HUDEP-2 (cell line): ENCODE measurements at regions not wholly inside any gene's neighbourhood (a gene's known extent, or its start where the extent isn't known, plus 50 kb on each side); places are given as distances from the start of the nearest gene placed in this dataset.

Experiments
- DNase-seq, 76 experiments: peaks; one replicate each; lab custom pipeline; 2025; ENCODE audit not compliant: unreplicated experiment in 76 of 76; lab: John Stamatoyannopoulos, UW

GRCh38 chr6:22668307-22668706, 98.9 kb downstream of the HDGFL1 start:
- no peak for DNase-seq

GRCh38 chr6:22668717-22669116, 99.4 kb downstream of the HDGFL1 start:
- DNase-seq = no peak

- no peak for DNase-seq
These were observed 101.2 kb downstream of the HDGFL1 start for GRCh38 chr6:22670605-22671004.

- no peak for DNase-seq
These were observed 104.1 kb downstream of the HDGFL1 start for GRCh38 chr6:22673474-22673873.

- no peak for DNase-seq
These were observed 111.6 kb downstream of the HDGFL1 start for GRCh38 chr6:22680950-22681349.

- no peak for DNase-seq
These were observed 112.4 kb downstream of the HDGFL1 start for GRCh38 chr6:22681761-22682160.

GRCh38 chr6:22682979-22683378, 113.6 kb downstream of the HDGFL1 start:
- DNase-seq = no peak

GRCh38 chr6:22690446-22690845, 121.1 kb downstream of the HDGFL1 start:
- no peak for DNase-seq

GRCh38 chr6:22694092-22694724, 124.8 kb downstream of the HDGFL1 start:
- DNase-seq = no peak

- no peak for DNase-seq
These were observed 127.1 kb downstream of the HDGFL1 start for GRCh38 chr6:22696481-22696880.

GRCh38 chr6:22697306-22697705, 127.9 kb downstream of the HDGFL1 start:
- DNase-seq = no peak

- no peak for DNase-seq
These were observed 129.8 kb downstream of the HDGFL1 start for GRCh38 chr6:22699151-22699550.

- DNase-seq = no peak
These were observed 137.3 kb downstream of the HDGFL1 start for GRCh38 chr6:22706651-22707050.

GRCh38 chr6:22708469-22708868, 139.1 kb downstream of the HDGFL1 start:
- no peak for DNase-seq

GRCh38 chr6:22709803-22710202, 140.4 kb downstream of the HDGFL1 start:
- no peak for DNase-seq

GRCh38 chr6:22716721-22717120, 147.4 kb downstream of the HDGFL1 start:
- no peak for DNase-seq

- no peak for DNase-seq
These were observed 148.5 kb downstream of the HDGFL1 start for GRCh38 chr6:22717915-22718314.

- DNase-seq = no peak
These were observed 153.5 kb downstream of the HDGFL1 start for GRCh38 chr6:22722913-22723312.

- no peak for DNase-seq
These were observed 157.6 kb downstream of the HDGFL1 start for GRCh38 chr6:22726966-22727365.

- no peak for DNase-seq
These were observed 158.3 kb downstream of the HDGFL1 start for GRCh38 chr6:22727710-22728109.

GRCh38 chr6:22732176-22732970, 163.0 kb downstream of the HDGFL1 start:
- no peak for DNase-seq

- no peak for DNase-seq
These were observed 167.4 kb downstream of the HDGFL1 start for GRCh38 chr6:22736740-22737139.
